HG03460 (cell line): ENCODE measurements at regions not wholly inside any gene's neighbourhood (a gene's known extent, or its start where the extent isn't known, plus 50 kb on each side); places are given as distances from the start of the nearest gene placed in this dataset.
A peak's percentile ranks its signal among the peaks of the same experiment; 100 is the strongest.
"Not testable (repeated sequence)": the region's sequence is repeated elsewhere in the genome, so short reads cannot be mapped to it uniquely, and the experiment has no call there.

Source experiments
- ATAC-seq: cut with Tn5 transposase; IDR thresholded peaks from one replicate; pipeline ENCODE4 v1.9.1; 2021; ENCODE audit not compliant: unreplicated experiment

GRCh38 chr6:141463237-141463977 is 669.3 kb upstream of the GJE1 start:
- peak; percentile 89 for ATAC-seq

GRCh38 chr6:141460743-141461484 is 671.8 kb upstream of the GJE1 start:
- ATAC-seq, result no peak

GRCh38 chr6:141460245-141460644 is 672.5 kb upstream of the GJE1 start:
- ATAC-seq, result not testable (repeated sequence)

- ATAC-seq, result not testable (repeated sequence)
Observed at GRCh38 chr6:141457984-141458383, 674.7 kb upstream of the GJE1 start.

GRCh38 chr6:141452354-141452686 is 680.4 kb upstream of the GJE1 start:
- ATAC-seq, result no peak

GRCh38 chr6:141451511-141452353 is 681.0 kb upstream of the GJE1 start:
- no peak for ATAC-seq

GRCh38 chr6:141451181-141451510 is 681.6 kb upstream of the GJE1 start:
- no peak for ATAC-seq

- ATAC-seq, result no peak
Observed at GRCh38 chr6:141445928-141446628, 686.6 kb upstream of the GJE1 start.

GRCh38 chr6:141443668-141444289 is 688.9 kb upstream of the GJE1 start:
- no peak for ATAC-seq

- ATAC-seq, result no peak
Observed at GRCh38 chr6:141443032-141443431, 689.7 kb upstream of the GJE1 start.

GRCh38 chr6:141439513-141439912 is 693.2 kb upstream of the GJE1 start:
- ATAC-seq, result no peak

GRCh38 chr6:141437685-141438084 is 695.0 kb upstream of the GJE1 start:
- ATAC-seq, result no peak

GRCh38 chr6:141437011-141437410 is 695.7 kb upstream of the GJE1 start:
- ATAC-seq, result no peak

GRCh38 chr6:141426400-141426980 is 706.2 kb upstream of the GJE1 start:
- no peak for ATAC-seq

- ATAC-seq, result no peak
Observed at GRCh38 chr6:141421378-141421777, 711.3 kb upstream of the GJE1 start.

- no peak for ATAC-seq
Observed at GRCh38 chr6:141418076-141418475, 714.6 kb upstream of the GJE1 start.

GRCh38 chr6:141415896-141416295 is 716.8 kb upstream of the GJE1 start:
- no peak for ATAC-seq

- no peak for ATAC-seq
Observed at GRCh38 chr6:141413196-141413595, 719.5 kb upstream of the GJE1 start.

- ATAC-seq, result no peak
Observed at GRCh38 chr6:141406761-141407160, 726.0 kb upstream of the GJE1 start.

- no peak for ATAC-seq
Observed at GRCh38 chr6:141403827-141404226, 728.9 kb upstream of the GJE1 start.
